ENCODE measurements at regions not wholly inside any gene's neighbourhood (a gene's known extent, or its start where the extent isn't known, plus 50 kb on each side); places are given as distances from the start of the nearest gene placed in this dataset.

DNA sequence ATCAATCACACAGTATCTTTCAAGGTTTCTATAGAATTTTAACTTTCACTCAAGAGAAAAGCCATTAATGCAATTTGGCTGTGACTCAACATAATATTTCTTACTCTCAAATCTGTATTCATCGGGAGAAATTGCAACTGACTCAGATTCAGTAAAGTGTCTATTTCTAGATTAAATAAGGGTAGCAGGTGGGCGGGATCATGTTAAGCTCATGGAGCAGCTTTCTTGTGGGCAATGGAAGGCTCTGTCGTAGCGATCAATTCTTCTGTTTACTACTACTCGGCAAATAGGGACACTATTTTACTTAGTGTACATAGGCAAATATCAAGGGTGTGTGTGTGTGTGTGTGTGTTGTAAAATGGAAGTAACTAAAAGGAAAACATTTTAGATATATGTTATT, 423.6 kb upstream of the NEGR1 start:
- Histone ChIP-seq H3K9me3 (ENCODE audit: low read length) (no peaks in the 10 kb centered on the region), H3K36me3 (ENCODE audit: insufficient read depth, low read length) (no peaks in the 10 kb centered on the region), H3K4me3 (ENCODE audit: low read length) (no peak overlapping the region), H3K27me3 (ENCODE audit: insufficient read depth, low read depth, low read length) (no peaks in the 10 kb centered on the region), H3F3A (ENCODE audit: insufficient read depth, low read length, poor library complexity, severe bottlenecking) (no peaks in the 10 kb centered on the region), H3K4me2 (ENCODE audit: low read length) (no peak overlapping the region), H3K9ac (ENCODE audit: low read length) (no peak overlapping the region), H3K9me2 (ENCODE audit: insufficient read depth, low read length) (no peaks in the 10 kb centered on the region), H3K27ac (ENCODE audit: low read length) (no peak overlapping the region), H2AFZ (ENCODE audit: low read depth, low read length) (no peak overlapping the region), H3K79me2 (replicated peaks; ENCODE audit: insufficient read depth, low read length) (no peaks in the 10 kb centered on the region), H4K20me1 (ENCODE audit: insufficient read depth) (no peaks in the 10 kb centered on the region)
- no peak for TF ChIP-seq TAF1 (IDR thresholded peaks at IDR 0.05; ENCODE audit: low read depth)
- TF ChIP-seq, protein P1, sequence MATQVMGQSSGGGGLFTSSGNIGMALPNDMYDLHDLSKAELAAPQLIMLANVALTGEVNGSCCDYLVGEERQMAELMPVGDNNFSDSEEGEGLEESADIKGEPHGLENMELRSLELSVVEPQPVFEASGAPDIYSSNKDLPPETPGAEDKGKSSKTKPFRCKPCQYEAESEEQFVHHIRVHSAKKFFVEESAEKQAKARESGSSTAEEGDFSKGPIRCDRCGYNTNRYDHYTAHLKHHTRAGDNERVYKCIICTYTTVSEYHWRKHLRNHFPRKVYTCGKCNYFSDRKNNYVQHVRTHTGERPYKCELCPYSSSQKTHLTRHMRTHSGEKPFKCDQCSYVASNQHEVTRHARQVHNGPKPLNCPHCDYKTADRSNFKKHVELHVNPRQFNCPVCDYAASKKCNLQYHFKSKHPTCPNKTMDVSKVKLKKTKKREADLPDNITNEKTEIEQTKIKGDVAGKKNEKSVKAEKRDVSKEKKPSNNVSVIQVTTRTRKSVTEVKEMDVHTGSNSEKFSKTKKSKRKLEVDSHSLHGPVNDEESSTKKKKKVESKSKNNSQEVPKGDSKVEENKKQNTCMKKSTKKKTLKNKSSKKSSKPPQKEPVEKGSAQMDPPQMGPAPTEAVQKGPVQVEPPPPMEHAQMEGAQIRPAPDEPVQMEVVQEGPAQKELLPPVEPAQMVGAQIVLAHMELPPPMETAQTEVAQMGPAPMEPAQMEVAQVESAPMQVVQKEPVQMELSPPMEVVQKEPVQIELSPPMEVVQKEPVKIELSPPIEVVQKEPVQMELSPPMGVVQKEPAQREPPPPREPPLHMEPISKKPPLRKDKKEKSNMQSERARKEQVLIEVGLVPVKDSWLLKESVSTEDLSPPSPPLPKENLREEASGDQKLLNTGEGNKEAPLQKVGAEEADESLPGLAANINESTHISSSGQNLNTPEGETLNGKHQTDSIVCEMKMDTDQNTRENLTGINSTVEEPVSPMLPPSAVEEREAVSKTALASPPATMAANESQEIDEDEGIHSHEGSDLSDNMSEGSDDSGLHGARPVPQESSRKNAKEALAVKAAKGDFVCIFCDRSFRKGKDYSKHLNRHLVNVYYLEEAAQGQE (IDR thresholded peaks at IDR 0.05; ENCODE audit: borderline replicate concordance), result no peak
- TF ChIP-seq EZH2 (IDR thresholded peaks at IDR 0.05; ENCODE audit: borderline replicate concordance, insufficient read depth, low read length, poor library complexity, severe bottlenecking), result no peak
- TF ChIP-seq POLR2AphosphoS5 (IDR thresholded peaks at IDR 0.05), result no peak
- TF ChIP-seq SMC3 (conservative IDR thresholded peaks at IDR 0.05; ENCODE audit: poor library complexity), result no peak
- TF ChIP-seq RAD21 (conservative IDR thresholded peaks at IDR 0.05), result no peak
- no peak for TF ChIP-seq MXI1 (conservative IDR thresholded peaks at IDR 0.05; ENCODE audit: poor library complexity, severe bottlenecking)
- no peak for TF ChIP-seq EP300 (conservative IDR thresholded peaks at IDR 0.05; ENCODE audit: poor library complexity, severe bottlenecking)
- TF ChIP-seq, protein P2, sequence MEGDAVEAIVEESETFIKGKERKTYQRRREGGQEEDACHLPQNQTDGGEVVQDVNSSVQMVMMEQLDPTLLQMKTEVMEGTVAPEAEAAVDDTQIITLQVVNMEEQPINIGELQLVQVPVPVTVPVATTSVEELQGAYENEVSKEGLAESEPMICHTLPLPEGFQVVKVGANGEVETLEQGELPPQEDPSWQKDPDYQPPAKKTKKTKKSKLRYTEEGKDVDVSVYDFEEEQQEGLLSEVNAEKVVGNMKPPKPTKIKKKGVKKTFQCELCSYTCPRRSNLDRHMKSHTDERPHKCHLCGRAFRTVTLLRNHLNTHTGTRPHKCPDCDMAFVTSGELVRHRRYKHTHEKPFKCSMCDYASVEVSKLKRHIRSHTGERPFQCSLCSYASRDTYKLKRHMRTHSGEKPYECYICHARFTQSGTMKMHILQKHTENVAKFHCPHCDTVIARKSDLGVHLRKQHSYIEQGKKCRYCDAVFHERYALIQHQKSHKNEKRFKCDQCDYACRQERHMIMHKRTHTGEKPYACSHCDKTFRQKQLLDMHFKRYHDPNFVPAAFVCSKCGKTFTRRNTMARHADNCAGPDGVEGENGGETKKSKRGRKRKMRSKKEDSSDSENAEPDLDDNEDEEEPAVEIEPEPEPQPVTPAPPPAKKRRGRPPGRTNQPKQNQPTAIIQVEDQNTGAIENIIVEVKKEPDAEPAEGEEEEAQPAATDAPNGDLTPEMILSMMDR (IDR thresholded peaks at IDR 0.05; ENCODE audit: poor library complexity, severe bottlenecking), result no peak

DNA sequence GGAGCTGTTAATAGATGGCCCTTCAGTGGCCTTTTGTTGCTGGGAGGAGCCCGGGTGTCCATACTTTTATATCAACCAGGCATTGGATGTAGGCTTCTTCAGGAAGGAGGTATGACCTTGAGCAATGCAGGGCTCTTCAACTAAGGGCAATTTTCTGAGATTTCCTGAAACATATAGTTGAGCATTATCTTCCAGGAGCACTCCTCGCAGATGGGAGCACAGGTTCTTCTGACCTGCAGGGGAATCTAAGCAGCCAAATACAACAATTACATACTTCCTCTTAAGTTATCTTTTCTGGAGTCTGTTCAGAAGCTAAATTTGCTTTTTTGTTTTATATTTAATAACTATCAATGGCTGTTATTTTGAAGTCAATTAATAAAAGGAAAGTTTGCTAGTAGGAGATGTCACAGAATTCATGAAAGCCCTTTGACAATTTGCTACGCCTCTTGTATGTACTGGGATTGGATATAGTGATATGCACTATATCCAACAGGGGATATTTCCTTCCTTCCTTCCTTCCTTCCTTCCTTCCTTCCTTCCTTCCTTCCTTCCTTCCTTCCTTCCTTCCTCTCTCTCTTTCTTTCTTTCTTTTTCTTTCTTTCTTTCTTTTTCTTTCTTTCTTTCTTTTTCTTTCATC, 422.6 kb upstream of the NEGR1 start:
- Histone ChIP-seq H3K4me3 (ENCODE audit: low read length) (no peak overlapping the region), H3K79me2 (replicated peaks; ENCODE audit: insufficient read depth, low read length) (no peaks in the 10 kb centered on the region), H4K20me1 (ENCODE audit: insufficient read depth) (no peaks in the 10 kb centered on the region), H2AFZ (ENCODE audit: low read depth, low read length) (no peak overlapping the region), H3K9me2 (ENCODE audit: insufficient read depth, low read length) (no peaks in the 10 kb centered on the region), H3K27me3 (ENCODE audit: insufficient read depth, low read depth, low read length) (no peaks in the 10 kb centered on the region), H3K27ac (ENCODE audit: low read length) (no peak overlapping the region), H3F3A (ENCODE audit: insufficient read depth, low read length, poor library complexity, severe bottlenecking) (no peaks in the 10 kb centered on the region), H3K9me3 (ENCODE audit: low read length) (no peaks in the 10 kb centered on the region), H3K9ac (ENCODE audit: low read length) (no peak overlapping the region), H3K4me2 (ENCODE audit: low read length) (no peak overlapping the region), H3K36me3 (ENCODE audit: insufficient read depth, low read length) (no peaks in the 10 kb centered on the region)
- TF ChIP-seq SMC3 (conservative IDR thresholded peaks at IDR 0.05; ENCODE audit: poor library complexity), result no peak
- no peak for TF ChIP-seq EP300 (conservative IDR thresholded peaks at IDR 0.05; ENCODE audit: poor library complexity, severe bottlenecking)
